HL-60 (cell line): ENCODE measurements at regions not wholly inside any gene's neighbourhood (a gene's known extent, or its start where the extent isn't known, plus 50 kb on each side); places are given as distances from the start of the nearest gene placed in this dataset.

Experiments
- GABPA ChIP-seq: IDR thresholded peaks from 2 replicates; pipeline ENCODE4 v1.6.1; 2012; ENCODE audit warnings: low read depth
- POLR2AphosphoS5 ChIP-seq: IDR thresholded peaks from 2 replicates; pipeline ENCODE4 v1.6.1; 2012; ENCODE audit warnings: low read depth
- REST ChIP-seq: IDR thresholded peaks from 2 replicates; pipeline ENCODE4 v1.6.1; 2012; ENCODE audit warnings: low read depth; ENCODE audit not compliant: insufficient replicate concordance
- TF ChIP-seq, protein P1 (sequence below): IDR thresholded peaks from one replicate; pipeline ENCODE4 v1.5.1; 2011; ENCODE audit warnings: low read length, control low read depth, inconsistent platforms; ENCODE audit not compliant: insufficient read depth

DNA sequence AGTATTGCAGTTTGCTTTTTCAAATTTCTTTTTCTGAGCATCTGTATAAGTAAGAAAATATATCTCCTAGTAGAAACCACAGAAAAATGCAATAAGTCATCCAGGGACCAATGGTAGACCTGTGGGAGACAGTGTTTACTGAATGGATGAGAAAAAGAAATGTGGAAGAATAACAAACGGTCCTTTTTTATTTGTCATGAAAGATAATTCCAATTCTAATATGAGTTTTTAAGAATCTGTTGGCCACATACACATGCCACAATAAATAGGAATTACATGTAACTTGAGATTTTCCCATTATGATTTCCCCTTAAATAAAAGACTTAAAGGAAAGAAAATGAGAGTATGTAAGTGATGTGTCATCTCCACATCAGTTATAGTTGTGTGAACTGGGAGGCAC is 107.7 kb upstream of the RAB27B start:
- no peak for TF ChIP-seq POLR2AphosphoS5
- TF ChIP-seq, protein P1, sequence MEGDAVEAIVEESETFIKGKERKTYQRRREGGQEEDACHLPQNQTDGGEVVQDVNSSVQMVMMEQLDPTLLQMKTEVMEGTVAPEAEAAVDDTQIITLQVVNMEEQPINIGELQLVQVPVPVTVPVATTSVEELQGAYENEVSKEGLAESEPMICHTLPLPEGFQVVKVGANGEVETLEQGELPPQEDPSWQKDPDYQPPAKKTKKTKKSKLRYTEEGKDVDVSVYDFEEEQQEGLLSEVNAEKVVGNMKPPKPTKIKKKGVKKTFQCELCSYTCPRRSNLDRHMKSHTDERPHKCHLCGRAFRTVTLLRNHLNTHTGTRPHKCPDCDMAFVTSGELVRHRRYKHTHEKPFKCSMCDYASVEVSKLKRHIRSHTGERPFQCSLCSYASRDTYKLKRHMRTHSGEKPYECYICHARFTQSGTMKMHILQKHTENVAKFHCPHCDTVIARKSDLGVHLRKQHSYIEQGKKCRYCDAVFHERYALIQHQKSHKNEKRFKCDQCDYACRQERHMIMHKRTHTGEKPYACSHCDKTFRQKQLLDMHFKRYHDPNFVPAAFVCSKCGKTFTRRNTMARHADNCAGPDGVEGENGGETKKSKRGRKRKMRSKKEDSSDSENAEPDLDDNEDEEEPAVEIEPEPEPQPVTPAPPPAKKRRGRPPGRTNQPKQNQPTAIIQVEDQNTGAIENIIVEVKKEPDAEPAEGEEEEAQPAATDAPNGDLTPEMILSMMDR, result no peak
- no peak for TF ChIP-seq GABPA
- TF ChIP-seq REST, result no peak
